ENCODE measurements at regions not wholly inside any gene's neighbourhood (a gene's known extent, or its start where the extent isn't known, plus 50 kb on each side); places are given as distances from the start of the nearest gene placed in this dataset.

GRCh38 chr4:64216741-64217140 is 192.5 kb downstream of the TECRL start:
- no peak for TF ChIP-seq CTCF (conservative IDR thresholded peaks at IDR 0.05)
- no peak for TF ChIP-seq ZFX (IDR thresholded peaks at IDR 0.05)
- H3K27ac ChIP-seq = no peak overlapping the region

GRCh38 chr4:64205376-64205775 is 203.9 kb downstream of the TECRL start:
- TF ChIP-seq CTCF (conservative IDR thresholded peaks at IDR 0.05) (no peak), ZFX (IDR thresholded peaks at IDR 0.05) (no peak)
- H3K27ac ChIP-seq = no peak overlapping the region

- H3K27ac ChIP-seq = no peak overlapping the region
- TF ChIP-seq CTCF (conservative IDR thresholded peaks at IDR 0.05) (no peak), ZFX (IDR thresholded peaks at IDR 0.05) (no peak)
These were observed 209.2 kb downstream of the TECRL start for GRCh38 chr4:64200001-64200555.

GRCh38 chr4:64195582-64195981 is 213.7 kb downstream of the TECRL start:
- no peak overlapping the region for H3K27ac ChIP-seq
- TF ChIP-seq CTCF (conservative IDR thresholded peaks at IDR 0.05) (no peak), ZFX (IDR thresholded peaks at IDR 0.05) (no peak)

GRCh38 chr4:64192731-64193412 is 216.4 kb downstream of the TECRL start:
- no peak overlapping the region for H3K27ac ChIP-seq
- TF ChIP-seq CTCF (conservative IDR thresholded peaks at IDR 0.05) (no peak; the same call in 1 of the 2 replicates), ZFX (IDR thresholded peaks at IDR 0.05) (no peak)

- no peak overlapping the region for H3K27ac ChIP-seq
- TF ChIP-seq CTCF (conservative IDR thresholded peaks at IDR 0.05) = no peak
- TF ChIP-seq ZFX (IDR thresholded peaks at IDR 0.05) = no peak
These were observed 234.9 kb downstream of the TECRL start for GRCh38 chr4:64174247-64174882.

GRCh38 chr4:64166365-64166764 is 242.9 kb downstream of the TECRL start:
- TF ChIP-seq ZFX (IDR thresholded peaks at IDR 0.05) (no peak), CTCF (conservative IDR thresholded peaks at IDR 0.05) (no peak)
- no peak overlapping the region for H3K27ac ChIP-seq

Measured in C4-2B (cell line).